LoVo (cell line): ENCODE measurements at regions not wholly inside any gene's neighbourhood (a gene's known extent, or its start where the extent isn't known, plus 50 kb on each side); places are given as distances from the start of the nearest gene placed in this dataset.

Experiments
- DNase-seq: peaks from one replicate; pipeline ENCODE4 v3.0.0-alpha.2; 2016; ENCODE audit warnings: low spot score

DNA sequence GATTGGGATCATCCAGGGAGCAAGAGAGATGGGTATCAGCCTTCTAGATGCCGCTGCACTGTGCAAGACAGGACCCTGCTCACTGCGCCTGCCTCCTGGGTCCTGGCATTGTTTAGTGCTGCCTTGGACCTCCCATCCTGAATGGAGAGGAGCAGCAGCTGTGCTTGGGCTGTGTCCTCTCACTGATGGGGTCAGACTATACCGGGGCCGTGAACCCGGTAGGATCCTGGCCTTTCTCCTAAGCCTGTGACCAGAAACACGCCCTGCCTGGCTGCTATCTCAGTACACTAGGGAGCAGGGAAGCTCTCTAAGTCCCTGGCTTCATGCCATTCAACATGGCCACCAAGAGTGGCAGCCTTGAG, 309.4 kb upstream of the ZNF32 start:
- no peak for DNase-seq

DNA sequence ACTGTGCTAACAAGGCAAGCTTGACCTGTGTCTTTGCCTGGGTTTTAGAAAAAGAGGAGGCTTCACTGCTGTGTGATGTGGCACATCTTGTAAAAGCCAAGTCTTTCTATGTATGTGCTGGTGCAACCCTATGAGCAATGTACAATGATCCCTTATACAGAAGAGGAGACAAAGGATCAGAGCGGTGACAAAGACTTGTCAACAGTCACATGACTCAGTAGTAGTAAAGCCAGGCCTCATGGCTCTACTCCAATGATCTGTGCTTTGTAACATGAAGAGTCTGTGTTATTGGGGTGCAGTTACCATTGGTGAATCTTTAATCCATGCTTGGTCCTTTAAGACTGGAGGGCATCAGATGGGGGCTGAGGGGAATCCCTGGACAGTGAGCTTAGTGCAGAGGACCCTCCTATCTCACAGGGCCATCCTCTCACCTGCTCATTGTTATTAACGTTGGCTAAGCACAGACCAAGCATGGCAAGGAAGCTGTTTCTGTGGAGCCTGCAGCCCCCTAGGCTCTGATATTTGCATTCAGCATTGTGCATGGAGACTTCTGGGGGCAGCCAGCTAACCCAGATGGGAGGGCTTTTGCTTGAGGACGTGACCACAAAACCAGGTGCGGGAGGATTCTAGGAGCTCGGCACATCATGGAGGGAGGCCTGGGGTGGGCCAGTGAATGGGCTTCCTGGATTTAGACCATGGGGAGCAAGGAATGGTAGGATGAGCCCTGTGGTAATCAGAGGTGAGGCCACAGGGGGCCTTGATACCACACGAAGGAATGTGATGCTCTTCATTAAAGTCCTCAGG, 308.8 kb upstream of the ZNF32 start:
- no peak for DNase-seq

DNA sequence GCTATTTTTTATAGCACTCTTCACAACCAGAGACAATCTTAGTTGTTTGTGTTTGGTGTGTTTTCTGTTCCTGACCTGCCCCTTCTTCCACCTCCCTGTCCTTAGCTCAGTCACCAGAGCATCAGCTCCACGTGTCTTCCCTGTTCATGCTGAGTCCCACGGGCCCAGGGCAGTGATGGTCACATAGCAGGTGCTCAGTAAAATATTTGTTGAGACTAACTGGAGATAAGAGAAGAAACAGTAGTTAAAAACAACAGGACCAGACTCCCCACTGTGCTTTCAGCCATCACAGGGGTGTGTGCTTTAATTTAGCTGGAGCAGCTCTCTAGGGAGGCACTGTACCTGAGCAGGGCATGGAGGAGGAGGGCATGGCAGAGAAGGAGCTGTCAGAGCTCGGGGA, 307.3 kb upstream of the ZNF32 start:
- DNase-seq, result no peak

DNA sequence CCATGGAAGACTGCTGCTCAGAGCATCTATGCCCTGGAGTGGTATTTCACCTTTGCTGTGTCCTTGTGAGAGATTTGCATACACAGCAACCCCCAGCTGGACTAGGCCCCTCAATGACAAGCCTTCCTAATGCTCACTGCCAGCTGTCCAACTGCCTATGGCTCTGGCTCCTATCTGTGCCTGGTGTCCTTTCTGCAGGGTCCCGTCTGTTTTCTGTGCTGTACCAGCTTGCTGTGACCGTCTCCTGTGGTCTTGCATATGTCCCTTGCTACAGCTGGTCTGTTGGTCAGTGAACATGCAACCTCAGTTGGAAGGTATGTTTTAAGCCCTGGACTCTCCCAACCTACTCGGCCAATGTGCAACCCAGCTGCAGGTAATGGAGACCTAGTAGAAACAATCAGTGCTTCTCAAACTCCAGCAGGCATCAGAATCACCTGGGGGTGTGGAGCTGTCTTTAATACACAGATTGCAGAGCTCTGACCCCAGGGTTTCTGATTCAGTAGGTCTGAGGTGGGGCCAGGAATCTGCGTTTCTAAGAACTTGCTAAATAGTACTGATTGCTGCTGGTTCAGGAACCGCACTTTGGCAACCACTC, 306.4 kb upstream of the ZNF32 start:
- DNase-seq, result no peak

DNA sequence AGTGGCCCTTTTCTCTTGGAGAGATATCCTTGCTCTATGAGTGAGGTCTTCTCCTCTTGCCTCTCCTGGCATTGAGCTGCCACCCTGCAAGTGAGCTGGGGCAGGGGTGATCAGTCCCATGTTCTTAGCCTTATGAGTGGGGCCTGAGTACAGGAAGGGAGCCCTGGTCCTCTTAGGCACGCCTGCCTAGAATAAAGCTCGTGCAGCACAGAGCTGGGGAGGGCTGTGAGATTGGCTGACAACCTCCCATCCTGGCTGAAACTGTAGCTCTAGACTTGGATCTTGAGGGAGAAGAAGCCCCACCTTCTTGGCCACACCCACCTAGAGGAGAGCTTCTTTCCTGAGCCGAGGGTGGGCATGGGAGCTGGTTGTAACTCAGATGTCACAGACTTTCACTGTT, 305.0 kb upstream of the ZNF32 start:
- DNase-seq, result no peak

DNA sequence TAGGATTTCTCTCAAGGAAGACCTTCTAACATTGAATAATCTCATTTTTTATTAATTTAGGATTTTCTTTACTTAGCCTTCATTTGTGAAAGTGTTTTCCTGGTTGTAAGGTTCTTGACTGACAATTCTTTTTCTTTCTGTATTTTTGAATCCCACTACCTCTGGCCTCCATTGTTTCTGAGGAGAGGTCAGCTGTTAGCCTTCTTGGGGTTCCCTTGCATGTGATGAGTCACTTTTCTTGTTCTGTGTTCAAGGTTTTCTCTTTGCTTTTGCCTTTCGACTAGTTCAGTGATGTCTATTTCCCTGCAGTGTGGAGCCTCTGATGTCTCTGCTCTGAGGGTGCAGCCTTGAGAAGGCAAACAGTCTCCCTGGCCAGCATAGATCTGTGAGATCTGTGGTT, 304.1 kb upstream of the ZNF32 start:
- no peak for DNase-seq

DNA sequence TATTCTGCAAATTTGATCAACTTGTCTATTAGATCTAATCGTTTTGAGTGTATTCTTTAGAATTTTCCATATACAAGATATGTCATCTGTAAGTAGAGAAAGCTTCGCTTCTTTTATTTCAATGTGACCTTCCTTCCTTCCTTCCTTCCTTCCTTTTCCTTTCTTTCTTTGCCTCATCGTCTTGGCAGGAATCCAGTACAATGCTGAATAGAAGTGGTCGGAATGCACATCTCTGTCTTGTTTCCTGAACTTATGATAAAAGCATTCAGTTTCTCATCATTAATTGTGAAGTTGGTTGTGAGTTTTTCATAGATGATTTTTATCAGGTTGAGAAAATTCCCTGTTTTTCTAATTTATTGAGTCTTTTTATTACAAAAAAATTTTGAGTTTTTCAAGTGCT, 300.7 kb upstream of the ZNF32 start:
- no peak for DNase-seq

DNA sequence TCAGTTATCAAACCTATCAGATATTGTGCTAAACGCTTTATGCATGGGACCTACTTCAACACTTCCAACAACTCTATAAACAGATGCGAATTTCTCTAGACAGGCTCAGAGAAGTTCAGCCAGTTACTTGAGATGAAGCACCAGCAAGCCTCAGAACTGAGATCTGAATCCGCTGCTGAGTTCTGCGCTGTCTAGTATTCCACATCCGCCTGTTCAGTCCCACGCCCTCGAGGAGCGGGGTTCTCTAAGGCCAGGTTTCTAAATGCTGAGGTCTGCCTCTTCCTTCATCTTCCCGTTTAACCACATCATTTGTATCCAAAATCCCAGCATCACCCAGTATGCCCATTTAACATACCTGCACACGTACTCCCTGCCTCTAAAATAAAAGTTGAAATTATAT, 297.8 kb upstream of the ZNF32 start:
- DNase-seq, result no peak

DNA sequence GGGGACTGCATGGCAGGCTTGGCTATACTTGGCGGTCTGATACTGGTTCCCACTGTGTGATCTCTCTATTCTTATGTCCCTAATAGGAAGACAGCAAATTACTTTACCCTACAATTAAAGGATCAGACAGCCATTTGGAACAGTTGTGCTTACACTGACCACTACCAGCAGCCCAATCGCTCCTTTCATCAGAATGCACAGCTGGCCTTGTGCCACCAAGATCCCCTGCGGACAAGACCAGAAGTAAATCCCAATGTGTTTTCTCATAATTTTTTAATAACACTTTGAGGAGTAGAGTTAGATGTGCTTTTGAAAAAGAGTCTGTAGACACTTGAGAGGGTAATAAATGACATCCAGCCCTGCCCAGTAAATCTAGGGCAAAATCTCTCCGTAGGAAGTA, 297.2 kb upstream of the ZNF32 start:
- no peak for DNase-seq

DNA sequence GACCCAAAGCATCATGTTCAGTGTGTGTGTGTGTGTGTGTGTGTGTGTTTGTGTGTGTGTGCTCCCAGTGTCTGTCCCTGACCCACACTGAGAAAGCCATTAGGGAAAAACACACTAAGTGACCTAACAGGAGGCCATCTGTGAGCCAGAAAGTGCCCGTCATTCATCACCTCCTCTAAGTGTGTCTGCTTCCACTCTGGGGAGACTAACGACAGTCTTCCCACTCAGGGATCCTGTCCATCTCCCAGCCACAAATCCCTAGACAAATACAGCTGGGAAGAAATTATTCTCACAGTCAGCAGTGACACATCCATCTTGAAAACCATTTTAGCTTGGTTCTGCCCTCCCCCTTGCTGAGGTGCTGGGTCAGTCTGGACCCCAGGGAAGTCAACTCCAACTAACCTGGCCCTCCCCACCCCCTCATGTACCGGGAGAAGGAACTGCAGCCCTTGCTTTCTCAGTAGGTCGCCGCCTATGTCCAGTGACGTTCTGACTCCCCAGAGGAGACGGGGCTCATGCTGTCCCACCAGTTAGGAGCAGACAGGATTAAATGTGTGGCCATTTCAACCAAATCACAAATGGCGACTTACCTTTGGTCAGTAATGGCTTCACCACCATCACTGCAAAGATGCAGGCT, 296.5 kb upstream of the ZNF32 start:
- no peak for DNase-seq

DNA sequence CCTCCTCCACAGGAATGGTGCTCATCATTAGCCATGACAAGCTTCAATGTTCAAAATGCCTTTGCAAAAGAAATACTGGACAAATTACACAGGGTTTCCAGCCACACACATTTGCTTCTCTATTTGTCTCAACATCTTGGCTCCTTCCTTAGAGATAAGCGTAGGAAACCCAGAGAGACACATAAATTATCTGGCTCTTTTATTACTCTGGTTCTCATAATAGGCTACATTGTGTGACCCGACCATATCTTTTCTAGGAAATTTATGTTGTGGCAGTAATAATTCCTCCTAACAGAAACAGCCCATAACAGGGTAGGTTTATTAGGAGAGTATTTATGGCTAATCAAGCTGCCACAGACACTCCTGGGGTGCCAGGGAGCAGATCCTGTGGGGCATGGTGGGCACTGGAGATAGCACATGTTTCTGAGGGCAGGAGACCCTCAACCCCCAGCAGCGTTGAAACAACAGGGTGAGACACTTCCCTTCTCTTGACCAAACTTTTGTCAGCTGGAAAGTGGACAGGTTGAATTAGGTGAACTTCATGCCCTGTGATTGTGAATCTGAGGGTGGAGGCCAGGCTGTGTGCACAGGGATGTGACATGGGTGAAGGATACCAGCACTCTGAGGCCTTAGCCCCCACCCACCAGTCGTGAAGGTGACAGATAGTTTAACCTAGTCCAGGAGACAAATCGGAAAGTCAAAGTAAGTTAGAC, 295.9 kb upstream of the ZNF32 start:
- DNase-seq, result no peak

DNA sequence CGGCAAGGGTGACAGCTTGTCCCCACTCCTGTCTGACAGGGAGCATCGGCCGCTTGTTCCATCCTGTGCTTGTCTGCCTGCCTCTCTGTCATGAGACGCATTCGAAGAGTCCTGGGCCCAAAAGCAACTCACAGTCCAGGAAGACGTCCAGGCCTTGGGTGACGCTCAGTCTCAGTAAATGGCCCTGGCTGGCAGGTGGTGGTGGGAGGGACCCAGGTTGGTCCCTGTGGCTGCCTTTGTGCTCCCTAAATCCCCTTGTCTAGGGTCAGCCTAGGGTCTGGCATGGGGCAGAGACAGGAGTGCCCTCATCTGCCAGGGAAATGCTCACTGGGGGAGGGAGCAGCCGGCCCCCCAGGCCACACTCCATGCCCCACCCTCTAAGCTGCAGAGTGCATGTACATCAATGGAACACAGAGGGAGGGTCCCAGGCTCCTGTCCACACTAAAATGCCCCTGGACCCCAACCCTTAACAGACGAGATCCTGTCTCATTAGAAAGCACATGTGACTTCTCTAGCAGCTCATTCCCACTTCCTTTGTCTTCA, 295.2 kb upstream of the ZNF32 start:
- DNase-seq, result no peak

DNA sequence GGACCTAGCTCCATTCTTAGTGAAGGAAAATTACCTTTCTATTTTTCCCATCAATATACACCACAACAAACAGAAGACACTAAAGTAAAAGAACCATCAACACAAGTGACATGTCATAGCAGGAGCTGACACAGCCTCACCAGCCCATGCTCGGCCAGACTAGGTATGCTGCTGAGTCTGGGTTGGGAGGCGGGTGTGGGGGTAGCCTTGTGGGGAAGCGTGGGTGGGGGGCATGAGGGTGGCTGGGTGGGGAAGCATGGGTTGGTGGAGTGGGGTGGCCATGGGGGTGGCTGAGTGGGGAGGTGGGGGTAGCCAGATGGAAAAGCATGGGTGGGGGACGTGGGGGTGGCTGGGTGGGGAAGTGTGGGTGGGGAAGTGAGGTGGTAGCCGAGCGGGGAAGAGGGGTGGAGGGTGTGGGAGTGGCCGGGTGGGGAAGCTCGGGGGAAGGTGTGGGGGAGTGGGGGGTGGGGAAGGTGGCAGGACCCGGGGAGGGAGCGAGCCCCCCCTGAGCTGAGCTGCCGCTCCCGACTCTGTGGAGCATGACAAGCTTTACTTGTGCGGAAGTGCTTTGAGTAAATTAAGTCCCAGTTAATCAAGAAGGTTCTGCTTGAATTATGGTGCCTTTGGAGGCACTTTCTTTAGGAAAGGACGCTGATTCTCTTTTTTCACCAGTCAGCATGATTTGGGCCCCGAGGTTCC, 294.6 kb upstream of the ZNF32 start:
- no peak for DNase-seq

DNA sequence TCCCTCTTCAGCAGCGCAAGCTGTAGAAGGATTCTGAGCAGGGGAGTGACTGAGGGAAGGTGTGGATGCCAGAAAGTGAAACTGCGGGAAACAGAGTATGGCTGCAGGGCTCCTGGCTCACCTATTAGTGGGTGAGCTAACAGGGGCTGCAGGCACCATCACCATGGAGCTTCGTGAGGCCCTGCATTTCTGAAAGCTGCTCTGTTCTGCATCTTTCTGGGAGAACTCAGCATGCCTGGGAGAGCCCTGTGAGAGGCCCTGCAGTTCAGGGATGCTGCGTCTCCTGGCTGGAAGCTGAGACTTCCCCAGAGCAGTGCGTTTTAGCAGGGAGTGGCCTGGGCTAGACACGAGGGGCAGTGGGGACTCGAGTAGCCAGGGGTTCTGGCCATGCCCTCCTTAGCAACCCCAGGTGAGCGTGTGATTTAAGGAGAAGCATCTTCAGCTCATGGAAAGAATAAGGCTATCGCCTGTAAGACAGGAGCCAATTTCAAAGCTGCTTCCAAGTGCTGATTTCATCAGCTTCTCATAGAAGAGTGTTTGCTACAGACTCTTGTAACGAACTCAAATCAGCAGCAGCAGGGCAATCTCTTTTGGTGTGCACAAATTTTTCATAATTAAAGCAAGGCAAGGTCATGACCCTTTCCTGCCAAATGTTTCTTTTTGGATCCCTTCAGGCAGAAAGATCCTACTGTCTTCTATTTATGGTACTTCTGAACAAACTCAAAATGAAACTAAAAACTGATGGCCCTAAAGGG, 293.6 kb upstream of the ZNF32 start:
- no peak for DNase-seq

DNA sequence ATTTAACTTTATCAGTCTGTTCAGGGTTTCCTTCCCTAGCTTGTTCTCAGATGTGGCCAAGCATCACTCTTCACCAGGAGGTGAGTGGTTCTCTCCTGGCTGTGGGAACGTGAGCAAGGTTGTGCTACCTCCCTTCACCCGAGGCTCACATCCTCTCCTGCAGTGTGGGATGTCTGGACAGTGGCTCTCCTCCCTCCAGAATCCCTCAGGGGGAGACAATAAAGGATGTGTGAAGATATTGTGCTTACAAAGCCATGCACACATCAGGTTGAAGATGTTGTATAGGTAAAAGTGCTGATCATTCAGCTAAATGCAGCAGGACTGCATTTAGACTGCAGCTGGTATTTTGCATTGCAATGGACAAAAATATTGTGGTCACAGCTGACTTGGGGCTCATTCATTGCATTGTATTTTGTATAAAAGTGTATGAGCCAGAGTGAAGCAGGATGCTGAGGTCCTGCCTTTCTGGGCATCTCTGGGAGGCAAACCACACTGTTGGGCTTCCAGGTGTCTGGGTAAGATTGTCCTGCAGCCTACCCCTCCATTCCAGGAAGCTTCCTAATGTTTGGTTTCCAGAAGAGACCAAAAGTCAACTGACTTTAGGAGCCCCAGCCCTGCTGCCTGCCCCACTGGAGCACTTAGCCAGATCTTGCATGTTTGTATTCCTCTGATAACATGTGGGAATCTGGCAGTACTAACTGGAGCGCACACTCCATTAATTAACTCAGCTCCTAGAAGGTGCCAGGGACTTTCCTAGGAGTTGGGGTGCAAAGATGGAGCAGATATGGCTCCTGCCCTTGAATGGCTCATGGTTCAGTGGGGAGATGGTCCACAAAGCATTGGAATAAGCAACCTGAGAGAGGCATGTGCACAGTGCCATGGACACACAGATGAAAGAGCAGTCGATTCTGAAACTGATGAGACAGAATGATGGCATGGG, 292.5 kb upstream of the ZNF32 start:
- no peak for DNase-seq

DNA sequence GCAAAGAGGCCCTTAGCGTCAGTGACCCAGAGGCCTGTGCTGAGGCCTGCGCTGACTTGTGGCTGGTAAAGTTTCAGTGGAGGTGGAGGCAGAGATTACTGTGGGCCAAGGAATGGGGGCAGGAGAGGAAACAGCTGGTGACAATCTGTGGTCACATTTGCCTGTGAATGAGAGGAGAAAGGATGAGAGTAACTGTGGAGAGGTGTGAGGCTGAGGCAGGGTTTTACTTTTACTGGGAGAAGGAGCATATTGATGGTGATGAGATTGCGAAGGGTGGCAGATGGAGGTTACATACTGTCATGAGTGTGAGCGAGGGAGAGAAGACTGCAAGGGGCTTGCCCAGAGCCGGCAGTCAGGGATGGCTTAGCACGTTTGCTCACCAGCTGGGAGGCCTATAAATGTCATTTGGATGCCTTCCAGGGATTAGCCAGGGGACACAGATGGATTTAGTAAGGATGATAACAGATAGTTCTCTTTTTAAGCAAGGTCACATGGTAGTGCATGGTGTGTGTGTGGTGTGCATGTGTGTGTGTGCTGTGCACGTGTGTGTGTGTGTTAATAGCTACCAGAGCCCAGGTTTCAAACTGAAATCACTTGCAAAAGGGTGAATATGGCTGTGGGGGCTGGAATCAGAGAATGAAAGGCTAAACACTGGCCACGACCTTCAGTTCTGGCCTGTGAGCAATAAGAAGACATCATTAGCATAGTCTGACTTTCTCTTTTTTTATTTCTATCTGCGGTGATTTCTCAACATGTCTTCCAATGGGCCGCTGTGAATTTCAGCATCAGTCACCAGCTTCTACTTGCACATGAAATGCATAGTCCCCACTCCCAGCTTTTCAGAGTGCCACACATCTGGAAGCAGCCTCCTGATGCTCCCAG, 291.5 kb upstream of the ZNF32 start:
- DNase-seq, result no peak

DNA sequence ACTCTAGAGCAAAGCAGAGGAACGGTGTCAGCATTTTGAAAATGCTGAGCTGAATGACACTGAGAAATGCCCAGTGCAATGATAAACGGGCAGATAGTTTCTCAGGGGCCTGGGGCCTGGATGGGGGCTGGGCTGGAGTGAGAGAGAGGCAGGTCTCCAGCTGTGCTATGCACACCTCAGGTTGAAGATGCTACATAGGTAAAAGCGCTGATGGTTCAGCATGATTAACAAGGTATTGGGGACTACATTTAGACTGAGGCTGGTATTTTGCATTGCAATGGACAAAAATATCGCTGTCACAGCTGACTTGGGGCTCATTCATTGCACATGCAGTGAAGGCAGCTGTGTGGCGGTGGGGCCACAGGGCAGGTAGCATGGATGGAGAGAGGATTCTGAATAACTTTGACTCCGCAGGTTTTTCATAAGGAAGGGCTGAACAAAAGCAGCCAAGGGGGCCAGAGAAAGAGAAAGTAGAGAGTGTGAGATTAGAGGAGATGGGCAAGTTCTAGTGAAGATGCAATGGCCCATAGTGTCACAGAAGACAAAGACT, 290.8 kb upstream of the ZNF32 start:
- DNase-seq, result no peak

DNA sequence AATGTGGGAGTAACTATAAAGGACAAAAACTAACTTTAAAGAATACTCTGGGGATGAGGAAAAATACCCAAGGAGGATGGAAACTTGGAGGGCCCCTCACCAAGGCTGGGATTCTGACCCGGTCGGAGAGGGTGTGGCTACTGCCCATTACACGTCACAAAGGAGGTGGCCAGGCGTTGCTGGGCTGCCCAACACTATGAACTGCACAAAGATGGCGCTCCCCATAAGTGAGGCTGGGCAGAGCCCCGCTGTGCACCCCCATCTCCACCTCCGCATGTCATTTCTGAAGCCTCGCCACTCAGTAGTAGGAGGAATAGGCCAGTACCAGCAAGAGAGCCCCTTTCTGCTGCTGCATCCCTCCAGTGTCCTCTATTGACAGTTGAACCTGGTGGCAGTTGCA, 290.1 kb upstream of the ZNF32 start:
- DNase-seq, result no peak
